22Rv1 (cell line): ENCODE measurements at regions not wholly inside any gene's neighbourhood (a gene's known extent, or its start where the extent isn't known, plus 50 kb on each side); places are given as distances from the start of the nearest gene placed in this dataset.

Experiments used
- CTCF ChIP-seq: fragments of 450-650 bp; IDR thresholded peaks from 2 replicates; pipeline ENCODE4 v1.5.1; 2017; ENCODE audit warnings: mild to moderate bottlenecking
- ZFX ChIP-seq: fragments of 450-650 bp; IDR thresholded peaks from 2 replicates; pipeline ENCODE4 v1.6.1; 2017; ENCODE audit warnings: antibody characterized with exemption, borderline replicate concordance

- TF ChIP-seq CTCF (no peak), ZFX (no peak)
Measured at GRCh38 chr7:26489906-26490639, 198.4 kb downstream of the SNX10 start.
